HG03159 (cell line): ENCODE measurements at regions not wholly inside any gene's neighbourhood (a gene's known extent, or its start where the extent isn't known, plus 50 kb on each side); places are given as distances from the start of the nearest gene placed in this dataset.
A peak's percentile ranks its signal among the peaks of the same experiment; 100 is the strongest.

Experiments used
- ATAC-seq: cut with Tn5 transposase; IDR thresholded peaks from one replicate; pipeline ENCODE4 v1.9.1; 2021; ENCODE audit warnings: mild to moderate bottlenecking, moderate library complexity; ENCODE audit not compliant: unreplicated experiment

DNA sequence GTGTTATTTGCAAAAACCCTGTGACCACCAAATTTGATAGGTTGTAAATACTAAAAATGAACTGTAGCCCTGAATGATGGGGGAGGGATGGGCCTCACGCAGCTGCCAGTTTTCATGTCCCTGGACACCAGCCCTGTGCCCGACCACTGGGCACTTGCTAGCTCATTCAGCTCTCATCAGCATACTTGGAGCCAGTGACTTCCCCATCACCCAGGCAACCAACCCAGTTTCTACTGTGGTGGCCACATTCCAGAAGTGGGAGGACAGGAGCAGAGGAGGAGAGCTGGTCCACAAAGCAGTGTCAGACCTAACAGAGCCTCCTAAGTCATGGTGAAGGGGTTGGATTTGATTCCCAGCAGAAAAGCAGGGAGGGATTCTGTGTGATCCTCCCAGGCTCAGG is 128.2 kb downstream of the CPEB2 start:
- ATAC-seq: no peak

DNA sequence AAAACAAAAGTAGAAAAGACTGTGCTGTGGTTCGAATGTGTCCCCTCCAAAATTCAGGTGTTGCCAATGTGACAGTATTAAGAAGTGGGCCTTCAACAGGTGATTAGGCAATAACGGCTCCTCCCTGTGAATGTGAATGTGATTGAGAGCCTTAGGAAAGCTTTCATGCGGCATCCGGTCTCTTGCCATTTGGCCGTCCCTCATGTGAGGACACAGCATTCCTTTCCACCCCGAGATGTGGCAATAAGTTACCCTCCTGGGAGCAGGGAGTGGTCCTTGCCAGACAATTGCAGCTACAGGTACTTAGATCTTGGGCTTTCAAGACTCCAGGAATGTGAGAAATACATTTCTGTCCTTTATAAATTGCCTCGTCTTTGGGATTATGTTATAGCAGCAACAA is 129.3 kb downstream of the CPEB2 start:
- ATAC-seq: no peak

DNA sequence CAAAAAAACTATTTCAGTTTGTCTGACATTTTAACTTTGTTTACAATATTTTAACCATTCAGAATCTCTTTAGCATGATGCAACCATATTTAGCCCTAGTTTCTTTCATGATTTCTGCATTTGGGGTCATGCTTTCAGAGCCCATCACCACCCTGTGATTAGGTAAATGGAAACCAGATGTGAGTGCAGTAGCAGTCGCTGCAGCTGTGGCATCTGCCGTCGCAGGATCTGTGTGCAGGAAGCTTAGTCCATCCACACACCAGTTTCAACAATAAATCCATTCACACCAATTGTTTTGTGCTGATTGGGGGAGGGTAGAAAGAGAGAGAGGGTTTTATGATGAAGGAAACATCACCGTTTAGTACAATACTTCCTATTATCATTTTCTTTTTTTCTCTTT is 130.5 kb downstream of the CPEB2 start:
- no peak for ATAC-seq

DNA sequence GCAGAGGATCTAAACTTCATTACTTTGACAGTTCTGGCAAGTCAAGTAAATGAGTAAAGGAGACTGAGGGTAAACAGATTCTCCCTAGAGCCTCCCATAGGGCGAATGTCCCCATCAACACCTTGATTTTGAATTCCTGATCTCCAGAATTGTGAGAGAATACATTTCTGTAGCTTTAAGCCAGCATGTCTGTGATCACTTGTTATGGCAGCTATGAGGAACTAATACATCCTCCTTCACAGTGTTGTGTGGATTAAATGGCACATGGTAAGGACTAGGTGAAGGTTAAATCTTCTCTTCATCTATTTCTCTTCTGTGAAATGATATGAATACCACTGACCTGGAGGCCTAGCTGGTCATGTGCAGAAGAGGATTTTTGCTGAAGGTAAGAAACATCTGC is 137.3 kb downstream of the CPEB2 start:
- ATAC-seq: no peak

DNA sequence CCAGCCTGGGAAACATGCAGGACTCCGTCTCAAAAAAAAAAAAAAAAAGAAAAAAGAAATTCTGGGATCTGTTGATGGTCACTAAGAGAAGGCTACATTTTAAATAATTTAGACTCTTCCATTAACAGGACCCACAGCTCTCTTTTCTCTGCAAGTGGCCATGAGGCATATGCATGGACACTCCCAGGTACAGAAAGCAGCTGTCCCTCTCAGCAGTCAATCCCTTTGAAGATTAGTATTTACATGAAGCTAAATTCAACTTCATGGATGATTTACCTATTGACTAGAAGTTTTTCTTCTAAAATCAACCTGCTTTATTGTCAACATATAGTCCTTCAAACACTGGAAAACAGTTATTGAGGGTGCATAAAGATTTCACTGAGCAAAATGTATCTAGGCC is 139.9 kb downstream of the CPEB2 start:
- ATAC-seq: no peak

DNA sequence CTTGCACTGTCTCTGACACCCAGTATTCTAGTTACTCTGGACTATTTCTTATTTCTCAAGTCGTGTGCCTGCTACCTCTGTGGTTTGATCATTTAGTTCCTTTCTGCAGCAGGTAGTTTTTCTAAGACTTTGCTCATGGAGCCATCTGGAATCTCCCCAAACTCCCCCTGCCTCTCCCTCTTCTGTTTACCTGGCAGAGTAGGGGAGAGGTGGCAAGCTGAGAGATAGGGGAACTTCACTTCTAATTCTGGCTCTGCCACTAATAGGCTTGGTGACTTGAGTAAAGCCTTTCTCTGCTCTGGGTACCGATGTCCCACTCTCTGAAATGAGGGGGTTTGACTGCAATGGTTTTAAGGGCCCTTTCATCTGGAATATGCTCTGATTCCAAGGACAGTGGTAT is 141.3 kb downstream of the CPEB2 start:
- ATAC-seq: no peak

DNA sequence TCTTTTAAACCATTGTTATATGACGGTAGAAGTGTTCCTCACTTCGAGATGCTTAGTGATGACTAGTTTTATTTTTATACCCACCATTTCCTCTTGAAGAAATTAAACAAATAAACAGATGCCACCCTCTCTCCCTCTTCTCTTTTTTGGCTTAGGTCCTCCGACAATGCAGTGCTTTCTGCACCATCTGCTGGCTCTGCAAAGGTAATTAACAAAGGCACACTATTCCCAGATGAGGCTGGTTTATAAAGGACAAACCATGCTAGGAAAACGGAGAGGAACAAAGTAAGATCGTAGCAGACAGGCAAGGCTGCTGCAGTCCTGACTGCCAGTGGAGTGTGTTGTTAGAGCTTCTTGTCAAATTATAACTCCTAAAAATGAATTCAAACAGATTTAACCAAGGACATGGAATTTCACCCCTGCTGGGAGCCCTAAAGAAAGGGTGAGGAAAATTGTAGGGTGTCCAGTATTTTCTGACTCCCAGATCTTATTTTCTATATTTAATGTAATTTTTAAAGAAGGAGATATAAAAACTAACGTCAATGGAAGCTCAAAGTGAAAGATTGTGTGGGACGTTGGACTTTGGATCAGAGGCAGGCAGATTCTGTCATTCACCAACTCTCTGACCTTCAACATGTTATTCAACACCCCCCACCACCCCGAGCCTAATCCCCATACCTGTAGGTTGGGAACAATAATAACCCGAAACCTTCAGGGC is 142.1 kb downstream of the CPEB2 start:
- no peak for ATAC-seq

DNA sequence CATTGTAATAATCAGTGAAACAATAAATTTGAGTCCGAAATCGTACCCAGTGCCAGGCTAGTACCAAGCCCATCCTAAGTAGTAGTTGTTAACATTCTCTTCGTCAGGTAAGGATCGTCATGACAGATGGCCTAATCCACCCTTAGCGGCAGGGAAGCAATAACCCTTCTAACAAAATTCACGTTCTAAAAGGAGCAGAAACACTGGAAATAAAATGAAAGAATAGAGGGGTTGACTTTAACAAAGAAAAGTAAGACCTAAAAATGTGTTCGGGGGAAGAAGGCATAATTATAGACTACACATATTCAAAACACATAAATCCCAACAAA is 142.7 kb downstream of the CPEB2 start:
- ATAC-seq: no peak

DNA sequence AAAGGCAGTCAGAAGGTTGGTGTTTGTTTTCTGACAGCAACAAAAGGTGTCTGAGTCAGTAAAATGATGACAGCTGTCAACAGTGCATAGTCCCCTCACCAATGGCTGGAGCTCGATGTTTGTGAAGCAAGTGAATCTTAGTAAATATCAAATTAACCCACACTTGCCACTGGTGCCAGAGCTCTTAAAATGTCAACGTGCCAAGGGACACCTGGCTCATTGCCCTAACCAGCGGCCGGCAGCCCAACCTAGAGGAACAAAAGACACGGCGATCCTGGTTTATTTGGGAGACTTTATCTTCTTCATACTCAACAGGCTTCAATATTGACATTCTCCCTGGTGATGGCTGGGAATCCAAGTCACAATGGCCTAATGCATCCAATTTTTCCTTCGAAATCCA is 143.4 kb downstream of the CPEB2 start:
- no peak for ATAC-seq

DNA sequence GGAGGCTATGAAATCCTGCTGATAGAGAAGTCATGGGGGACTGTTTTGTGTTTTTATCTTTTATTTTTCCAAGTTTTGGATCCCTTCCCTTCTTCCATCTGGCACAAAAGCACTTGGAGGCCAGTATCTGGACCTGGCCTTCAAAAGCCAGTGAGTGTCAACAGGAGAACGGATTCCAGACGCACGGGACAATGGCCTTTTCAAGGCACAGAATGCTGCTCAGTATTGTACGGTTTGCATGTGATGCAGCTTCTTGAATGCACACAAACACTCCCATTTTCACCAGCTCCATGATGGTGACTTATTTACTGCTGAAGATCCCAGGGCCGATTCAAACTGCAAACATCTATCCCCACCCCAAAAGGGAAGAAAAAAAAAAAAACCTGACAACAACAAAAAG is 145.4 kb downstream of the CPEB2 start:
- no peak for ATAC-seq

DNA sequence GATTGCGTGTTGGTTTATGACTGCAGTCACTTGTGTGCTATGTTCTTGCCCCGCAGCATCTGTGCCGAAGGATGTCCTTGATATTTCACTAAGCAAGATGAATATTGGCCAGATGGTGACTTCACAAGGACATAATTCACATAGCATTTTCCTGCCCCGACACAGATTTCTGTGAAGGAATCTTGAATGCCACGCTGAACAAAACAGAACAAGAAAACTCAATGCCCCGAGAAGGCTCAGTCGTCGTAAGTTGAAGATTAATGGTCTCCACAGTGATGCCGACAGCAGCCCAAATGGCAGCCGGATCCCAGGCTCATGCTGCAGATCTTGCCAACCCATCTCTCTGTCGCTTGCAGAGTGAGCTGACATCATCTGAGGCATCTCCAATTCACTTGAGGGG is 145.9 kb downstream of the CPEB2 start:
- ATAC-seq: no peak

DNA sequence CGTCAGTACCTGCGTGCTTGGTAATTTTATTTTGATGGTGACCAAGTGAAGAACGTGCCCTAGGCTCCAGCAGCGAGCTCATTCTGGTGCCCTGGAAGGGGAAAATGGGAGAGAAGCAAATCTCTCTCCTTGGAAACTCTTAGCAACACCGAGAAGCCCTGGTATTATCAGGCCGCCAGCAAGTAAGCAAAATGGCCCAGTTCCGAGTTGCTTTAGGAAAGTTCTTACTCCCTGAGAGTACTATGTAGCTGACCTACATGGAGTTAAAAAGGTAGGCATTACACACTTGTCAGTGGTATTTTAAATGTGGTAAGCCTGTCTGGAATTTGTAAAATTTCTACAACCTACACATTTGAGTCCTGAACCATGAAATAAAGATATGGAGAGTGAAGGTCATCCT is 146.4 kb downstream of the CPEB2 start:
- no peak for ATAC-seq

DNA sequence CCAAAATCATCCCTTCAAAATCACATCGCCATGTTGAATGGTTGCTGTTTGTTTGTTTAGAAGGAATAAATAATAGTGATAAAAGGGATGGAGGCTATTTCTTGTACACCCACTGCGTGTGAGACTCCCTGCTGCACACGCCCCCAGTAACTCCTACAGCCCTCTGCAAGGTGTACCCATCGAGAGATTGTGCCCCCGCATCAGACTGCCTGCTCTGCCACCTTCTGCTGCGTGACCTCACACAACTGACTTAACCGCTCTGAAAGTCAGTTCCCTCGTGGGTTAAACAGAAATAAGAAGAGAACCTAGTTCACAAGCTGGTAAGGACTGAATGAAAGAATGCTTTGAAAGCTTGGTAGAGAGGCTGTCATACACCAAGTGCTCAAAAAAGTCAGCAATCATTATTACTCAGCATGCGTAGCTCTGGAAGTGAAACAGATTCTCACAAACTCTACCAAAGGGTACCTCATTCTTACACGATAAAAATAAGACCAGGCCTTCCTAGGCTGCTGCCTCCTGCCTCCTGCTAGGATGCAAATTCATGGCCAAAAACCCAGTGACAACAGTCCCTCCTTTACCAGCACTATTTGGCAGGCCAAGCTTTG is 147.1 kb downstream of the CPEB2 start:
- ATAC-seq: peak; percentile 82

DNA sequence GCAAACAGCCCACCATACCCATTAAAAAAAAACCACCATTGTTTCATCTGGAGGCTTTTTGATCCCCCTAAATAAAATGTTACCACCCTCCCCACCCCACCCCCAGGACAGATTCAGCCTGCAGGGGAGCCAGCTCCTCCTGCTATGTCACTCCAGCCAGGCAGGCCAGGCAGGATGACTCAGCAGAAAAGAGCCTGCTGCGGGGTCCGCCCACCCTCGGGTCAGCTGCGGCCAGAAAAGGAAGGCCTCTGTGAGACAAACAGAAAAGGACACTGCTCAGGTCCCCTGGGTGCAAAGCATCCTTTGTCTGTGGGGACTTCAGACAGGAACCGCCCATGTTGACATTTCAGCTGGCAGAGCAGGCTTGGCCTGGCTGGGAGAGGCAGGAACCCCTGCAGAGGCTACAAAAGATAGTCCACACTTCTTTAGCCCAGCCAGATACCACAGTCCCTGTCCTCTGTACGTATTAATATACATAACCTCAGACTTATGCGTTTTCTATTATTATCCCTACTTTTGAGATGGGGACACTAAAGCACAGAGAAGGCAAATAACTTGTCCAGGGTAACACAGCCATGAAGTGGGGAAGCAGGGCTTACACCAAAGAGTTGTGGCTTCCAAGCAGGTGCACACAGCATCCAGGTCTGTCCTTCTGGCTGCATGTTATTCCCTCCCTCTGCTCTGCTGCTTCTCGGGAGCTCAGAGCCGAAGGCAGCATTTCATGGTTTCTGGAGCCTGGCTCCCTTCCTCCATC is 147.7 kb downstream of the CPEB2 start:
- peak; percentile 77 for ATAC-seq

DNA sequence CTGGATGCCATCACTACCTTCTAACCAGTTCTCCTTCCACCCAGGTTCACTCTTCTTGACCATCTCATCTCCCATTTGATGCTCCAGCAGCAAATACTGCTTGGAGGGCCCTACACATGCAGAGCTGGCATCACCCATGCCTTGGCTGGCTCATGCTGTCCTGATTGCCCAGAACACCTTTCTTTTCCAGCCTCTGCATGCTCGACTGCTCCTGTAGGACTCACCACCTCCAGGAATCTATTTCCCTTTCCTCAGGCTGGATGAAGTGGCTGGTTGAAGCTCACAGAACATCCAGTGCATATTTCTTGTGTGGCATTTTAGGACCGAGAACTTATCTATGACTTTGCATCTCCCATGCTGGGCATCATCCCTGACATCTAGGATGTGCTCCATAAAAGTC is 148.3 kb downstream of the CPEB2 start:
- ATAC-seq: no peak

DNA sequence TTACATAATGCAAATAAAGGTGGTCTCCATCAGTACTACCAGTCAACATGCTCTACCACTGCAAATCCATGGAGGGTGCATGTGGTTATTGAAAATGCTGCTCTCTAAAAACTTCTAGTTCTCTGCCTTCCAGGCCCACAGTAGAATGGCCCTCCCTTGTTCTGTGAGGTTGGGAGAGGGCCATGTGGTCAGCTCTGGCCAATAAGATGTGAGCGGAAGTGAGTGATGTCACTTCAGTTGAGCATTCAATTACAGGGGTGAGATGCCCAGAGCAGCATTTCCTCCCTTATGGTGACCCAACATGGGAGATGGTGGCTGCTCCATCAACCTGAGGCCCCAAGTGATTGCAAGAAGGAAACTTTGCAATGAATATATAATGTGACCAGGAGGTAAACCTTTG is 148.8 kb downstream of the CPEB2 start:
- ATAC-seq: no peak

DNA sequence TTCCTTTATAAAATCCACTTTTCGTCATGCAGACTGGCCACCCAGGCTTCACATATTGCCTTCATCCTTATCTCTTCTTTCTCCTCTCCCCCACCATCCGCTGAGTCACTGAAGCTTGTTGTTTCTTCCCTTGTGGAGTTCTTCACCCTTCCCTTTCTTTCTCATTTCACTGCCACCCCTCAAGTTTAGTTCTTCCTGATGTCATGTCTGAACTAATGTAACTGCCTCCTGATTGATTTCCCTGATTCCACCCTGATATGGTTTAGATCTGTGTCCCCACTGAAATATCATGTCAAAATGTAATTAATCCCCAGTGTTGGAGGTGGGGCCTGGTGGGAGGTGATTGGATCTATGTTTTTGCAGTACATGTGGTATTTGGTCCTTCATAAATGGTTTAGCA is 151.4 kb downstream of the CPEB2 start:
- no peak for ATAC-seq

DNA sequence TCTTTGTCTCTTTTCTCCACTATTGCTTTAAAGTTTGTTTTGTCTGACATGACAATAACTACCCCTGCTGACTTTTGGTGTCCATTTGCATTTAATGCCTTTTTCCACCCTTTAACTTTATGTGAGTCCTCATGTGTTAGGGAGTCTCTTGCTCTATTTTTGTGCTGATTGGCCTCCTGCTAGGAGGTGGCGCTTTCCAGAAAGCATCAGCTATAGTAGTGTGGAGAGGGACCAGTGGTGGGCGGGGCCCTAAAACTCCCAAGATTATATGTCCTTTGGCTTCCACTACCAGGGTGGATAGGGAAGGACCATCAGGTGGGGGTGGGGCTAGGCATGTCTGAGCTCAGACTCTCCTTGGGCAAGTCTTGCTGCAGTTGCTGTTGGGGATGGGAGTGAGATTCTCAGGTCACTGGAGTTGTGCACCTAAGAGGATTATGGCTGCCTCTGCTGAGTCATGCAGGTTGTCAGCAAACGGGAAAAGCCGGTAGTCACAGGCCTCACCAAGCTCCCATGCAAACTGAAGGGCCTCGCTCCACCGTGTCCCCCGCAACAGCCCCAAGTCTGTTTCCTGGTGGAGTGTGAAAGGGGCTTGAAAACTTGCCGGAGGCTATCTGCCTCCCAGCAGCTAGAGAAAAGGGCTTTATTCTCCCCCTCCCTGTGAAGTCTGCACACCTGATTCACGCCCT is 156.3 kb downstream of the CPEB2 start:
- no peak for ATAC-seq

DNA sequence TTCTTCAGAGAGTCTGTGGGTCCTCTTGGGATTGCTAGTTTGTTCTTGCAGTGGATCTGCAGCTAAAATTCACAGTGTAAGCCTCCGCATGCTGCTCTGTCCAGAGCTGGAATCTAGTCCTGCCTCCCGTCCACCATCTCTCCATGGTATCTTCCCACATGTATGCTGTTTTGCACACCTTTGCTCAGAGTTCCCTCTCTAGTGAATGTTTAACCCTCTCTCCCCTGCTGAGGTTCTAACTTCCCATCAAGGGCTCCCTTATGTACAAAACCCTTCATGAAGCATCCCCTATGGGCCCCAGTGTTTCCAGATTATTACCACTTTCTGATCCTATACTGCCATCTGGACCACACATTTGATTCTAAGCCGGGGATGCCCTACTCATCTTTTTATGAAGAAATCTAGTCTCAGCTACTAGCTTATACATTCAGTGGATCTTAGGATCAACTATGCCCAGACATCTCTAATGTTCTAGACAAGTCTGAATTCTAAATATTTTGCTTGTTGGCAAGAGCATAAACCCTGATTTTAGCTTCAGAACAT is 157.3 kb downstream of the CPEB2 start:
- ATAC-seq: no peak

DNA sequence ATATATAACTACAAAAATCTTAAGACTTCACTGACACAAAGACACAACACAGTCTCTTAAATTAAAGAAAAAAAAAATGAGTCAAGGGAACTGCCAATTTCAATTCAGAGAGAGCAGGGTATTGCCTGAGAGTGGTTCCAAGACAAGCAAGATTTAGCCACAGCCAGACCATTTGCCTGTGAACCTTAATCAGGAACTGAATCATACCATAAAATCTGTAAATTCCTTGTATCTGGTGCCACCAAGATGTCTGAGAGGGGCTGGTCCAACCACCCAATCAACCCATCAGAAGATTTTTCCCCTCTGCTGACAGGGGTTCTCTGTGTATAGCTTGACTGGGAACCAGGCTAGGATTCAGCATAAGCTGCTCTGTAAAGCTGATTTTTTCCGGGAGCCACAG is 159.2 kb downstream of the CPEB2 start:
- no peak for ATAC-seq

DNA sequence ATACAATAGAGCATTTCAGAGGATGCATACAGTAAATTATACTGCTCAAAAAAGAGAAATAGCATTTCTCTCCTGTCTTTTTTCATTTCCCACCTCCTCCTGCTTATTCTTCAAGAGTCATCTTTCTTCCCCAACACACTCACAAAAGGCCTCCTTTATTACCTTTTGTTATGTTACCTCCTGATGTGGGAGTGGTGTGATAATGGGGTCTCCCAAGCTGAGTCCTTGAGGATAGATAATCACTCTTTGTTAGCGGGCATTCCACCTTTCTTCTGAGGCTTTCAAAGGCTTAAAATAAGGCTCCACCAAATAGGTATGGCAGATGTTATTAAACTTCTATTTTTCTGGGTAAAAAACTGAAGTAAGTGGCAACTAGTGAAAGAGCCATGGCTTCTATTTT is 159.8 kb downstream of the CPEB2 start:
- no peak for ATAC-seq
